SK-N-SH treated with all-trans-retinoic acid at 6 μM for 48 hours (cell line): ENCODE measurements at regions not wholly inside any gene's neighbourhood (a gene's known extent, or its start where the extent isn't known, plus 50 kb on each side); places are given as distances from the start of the nearest gene placed in this dataset.

Experiments
- ATAC-seq: fragments of 200-7000 bp; cut with Tn5 transposase; 3 replicates; pipeline ENCODE4 v1.9.1; 2020; ENCODE audit warnings: mild to moderate bottlenecking, moderate library complexity
- ARNTL ChIP-seq: fragments of 450-650 bp; formaldehyde crosslinking; IDR thresholded peaks from 2 replicates; pipeline ENCODE4 v1.5.0; 2020; ENCODE audit warnings: low read depth, mild to moderate bottlenecking, moderate library complexity, borderline replicate concordance
- BACH2 ChIP-seq: fragments of 250-450 bp; sonication (Bioruptor Pico); IDR thresholded peaks from 2 replicates; pipeline ENCODE4 v1.9.0; 2021; ENCODE audit warnings: mild to moderate bottlenecking, borderline replicate concordance
- CREB5 ChIP-seq: fragments of 250-450 bp; sonication (Bioruptor Pico); IDR thresholded peaks from 2 replicates; pipeline ENCODE4 v1.5.1; 2020; ENCODE audit warnings: low read depth, mild to moderate bottlenecking, moderate library complexity
- CSDC2 ChIP-seq: fragments of 250-450 bp; sonication (Bioruptor Pico); IDR thresholded peaks from 2 replicates; pipeline ENCODE4 v1.5.0; 2020; ENCODE audit warnings: mild to moderate bottlenecking, moderate library complexity
- CSRNP3 ChIP-seq: fragments of 250-450 bp; sonication (Bioruptor Pico); IDR thresholded peaks from 2 replicates; pipeline ENCODE4 v1.5.1; 2021; ENCODE audit warnings: mild to moderate bottlenecking, moderate library complexity
- ESRRG ChIP-seq: fragments of 250-450 bp; sonication (Bioruptor Pico); IDR thresholded peaks from 2 replicates; pipeline ENCODE4 v1.6.1; 2021; ENCODE audit warnings: mild to moderate bottlenecking
- ISL1 ChIP-seq: fragments of 250-450 bp; sonication (Bioruptor Pico); IDR thresholded peaks from 2 replicates; pipeline ENCODE4 v2.1.2; 2022; ENCODE audit warnings: mild to moderate bottlenecking, moderate library complexity
- POU6F1 ChIP-seq: fragments of 250-450 bp; sonication (Bioruptor Pico); IDR thresholded peaks from 2 replicates; pipeline ENCODE4 v1.8.0; 2021; ENCODE audit warnings: low read depth, mild to moderate bottlenecking, moderate library complexity, borderline replicate concordance
- PPARA ChIP-seq: fragments of 250-450 bp; sonication (Bioruptor Pico); IDR thresholded peaks from 2 replicates; pipeline ENCODE4 v1.5.0; 2020; ENCODE audit warnings: mild to moderate bottlenecking, borderline replicate concordance
- RARB ChIP-seq: fragments of 250-450 bp; sonication (Bioruptor Pico); IDR thresholded peaks from 2 replicates; pipeline ENCODE4 v1.8.0; 2021; ENCODE audit warnings: mild to moderate bottlenecking, moderate library complexity
- SNAI2 ChIP-seq: fragments of 250-450 bp; sonication (Bioruptor Pico); IDR thresholded peaks from 2 replicates; pipeline ENCODE4 v1.5.0; 2020; ENCODE audit warnings: mild to moderate bottlenecking, moderate library complexity
- TCF4 ChIP-seq: fragments of 250-450 bp; sonication (Bioruptor Pico); IDR thresholded peaks from 2 replicates; pipeline ENCODE4 v1.8.0; 2021; ENCODE audit warnings: mild to moderate bottlenecking, moderate library complexity, borderline replicate concordance
- TOX ChIP-seq: fragments of 250-450 bp; sonication (Bioruptor Pico); IDR thresholded peaks from 2 replicates; pipeline ENCODE4 v1.8.0; 2021; ENCODE audit warnings: mild to moderate bottlenecking, moderate library complexity, borderline replicate concordance
- TSHZ2 ChIP-seq: fragments of 250-450 bp; sonication (Bioruptor Pico); IDR thresholded peaks from 2 replicates; pipeline ENCODE4 v1.5.0; 2020; ENCODE audit warnings: mild to moderate bottlenecking, moderate library complexity
- ZC3H10 ChIP-seq: fragments of 250-450 bp; sonication (Bioruptor Pico); IDR thresholded peaks from 2 replicates; pipeline ENCODE4 v1.5.1; 2021; ENCODE audit warnings: mild to moderate bottlenecking, moderate library complexity
- ZFP3 ChIP-seq: fragments of 250-450 bp; sonication (Bioruptor Pico); IDR thresholded peaks from 2 replicates; pipeline ENCODE4 v1.5.0; 2020; ENCODE audit warnings: mild to moderate bottlenecking, moderate library complexity
- ZFP30 ChIP-seq: fragments of 450-650 bp; formaldehyde crosslinking; IDR thresholded peaks from 2 replicates; pipeline ENCODE4 v1.5.0; 2022; ENCODE audit warnings: mild to moderate bottlenecking, moderate library complexity
- ZNF565 ChIP-seq: fragments of 450-650 bp; formaldehyde crosslinking; conservative IDR thresholded peaks from 2 replicates; pipeline ENCODE4 v1.5.0; 2020; ENCODE audit warnings: low read depth, mild to moderate bottlenecking, moderate library complexity
- ZNF70 ChIP-seq: fragments of 450-650 bp; formaldehyde crosslinking; IDR thresholded peaks from 2 replicates; pipeline ENCODE4 v1.5.0; 2020; ENCODE audit warnings: mild to moderate bottlenecking, moderate library complexity
- ZNF8 ChIP-seq: fragments of 450-650 bp; formaldehyde crosslinking; IDR thresholded peaks from 2 replicates; pipeline ENCODE4 v1.5.0; 2020; ENCODE audit warnings: mild to moderate bottlenecking, moderate library complexity

GRCh38 chr14:38083039-38083438, 124.7 kb upstream of the SSTR1 start:
- no peak for ATAC-seq
- TF ChIP-seq CSRNP3 (CRISPR knock-in tag) (no peak), ZFP30 (no peak), PPARA (no peak), TSHZ2 (CRISPR knock-in tag) (no peak), ZFP3 (no peak), ZC3H10 (CRISPR knock-in tag) (no peak), CREB5 (CRISPR knock-in tag) (no peak), ARNTL (CRISPR knock-in tag) (no peak), BACH2 (CRISPR knock-in tag) (no peak), CSDC2 (CRISPR knock-in tag) (no peak), ZNF565 (CRISPR knock-in tag) (no peak), SNAI2 (no peak), TCF4 (CRISPR knock-in tag) (no peak), RARB (CRISPR knock-in tag) (no peak), TOX (no peak), ISL1 (CRISPR knock-in tag) (no peak), ZNF70 (CRISPR knock-in tag) (no peak), POU6F1 (CRISPR knock-in tag) (no peak), ZNF8 (CRISPR knock-in tag) (no peak), ESRRG (CRISPR knock-in tag) (no peak)

- TF ChIP-seq BACH2 (CRISPR knock-in tag) (no peak), CREB5 (CRISPR knock-in tag) (no peak), ISL1 (CRISPR knock-in tag) (no peak), POU6F1 (CRISPR knock-in tag) (no peak), TSHZ2 (CRISPR knock-in tag) (no peak), ZFP30 (no peak), ESRRG (CRISPR knock-in tag) (no peak), ZNF8 (CRISPR knock-in tag) (no peak), ZC3H10 (CRISPR knock-in tag) (no peak), ZNF565 (CRISPR knock-in tag) (no peak), TCF4 (CRISPR knock-in tag) (no peak), PPARA (no peak)
- no peak for ATAC-seq
Measured at GRCh38 chr14:38089123-38089522, 118.6 kb upstream of the SSTR1 start.
